Lower leg skin (tissue), 3 donors: ENCODE measurements at regions not wholly inside any gene's neighbourhood (a gene's known extent, or its start where the extent isn't known, plus 50 kb on each side); places are given as distances from the start of the nearest gene placed in this dataset.

Source experiments
- CTCF ChIP-seq, 3 donors: fragments of 450-650 bp; IDR thresholded peaks; one replicate each; pipeline ENCODE4 v1.5.1; 2016; ENCODE audit warnings: antibody characterized with exemption in 3 of 3, mild to moderate bottlenecking in 3 of 3, moderate library complexity in 2 of 3
- POLR2A ChIP-seq, 2 donors: fragments of 450-650 bp; IDR thresholded peaks; one replicate each; pipeline ENCODE4 v1.6.1; 2016 to 2017; ENCODE audit warnings: antibody characterized with exemption in 2 of 2, mild to moderate bottlenecking in 1 of 2, moderate library complexity in 1 of 2

- TF ChIP-seq POLR2A (IDR thresholded peaks at IDR 0.05) (no peak), CTCF (IDR thresholded peaks at IDR 0.05) (no peak)
These were observed 171.2 kb upstream of the SULF2 start for GRCh38 chr20:47956268-47956995.
